Skeletal muscle satellite cell (primary cell): ENCODE measurements at regions not wholly inside any gene's neighbourhood (a gene's known extent, or its start where the extent isn't known, plus 50 kb on each side); places are given as distances from the start of the nearest gene placed in this dataset.
A peak's percentile ranks its signal among the peaks of the same experiment; 100 is the strongest.

Source experiments
- H3K27me3 ChIP-seq: 2 replicates; pipeline ENCODE4 v1.7.0; 2013; ENCODE audit warnings: low read length; ENCODE audit not compliant: control insufficient read depth, insufficient read depth
- H3K36me3 ChIP-seq: 2 replicates; pipeline ENCODE4 v1.7.0; 2013; ENCODE audit warnings: mild to moderate bottlenecking, control low read depth, low read length; ENCODE audit not compliant: insufficient read depth
- H3K4me1 ChIP-seq: 2 replicates; pipeline ENCODE4 v1.7.0; 2013; ENCODE audit warnings: low read length; ENCODE audit not compliant: control insufficient read depth, insufficient read depth
- H3K4me2 ChIP-seq: 2 replicates; pipeline ENCODE4 v1.7.0; 2013; ENCODE audit warnings: mild to moderate bottlenecking, low read length
- H3K4me3 ChIP-seq: 2 replicates; pipeline ENCODE4 v1.7.0; 2013; ENCODE audit warnings: low read length
- H3K9ac ChIP-seq: 2 replicates; pipeline ENCODE4 v1.7.0; 2013; ENCODE audit warnings: mild to moderate bottlenecking, low read depth, low read length, moderate library complexity
- H3K9me3 ChIP-seq: replicated peaks from 2 replicates; pipeline ENCODE4 v1.7.0; 2013; ENCODE audit warnings: mild to moderate bottlenecking, control low read depth, low read length

DNA sequence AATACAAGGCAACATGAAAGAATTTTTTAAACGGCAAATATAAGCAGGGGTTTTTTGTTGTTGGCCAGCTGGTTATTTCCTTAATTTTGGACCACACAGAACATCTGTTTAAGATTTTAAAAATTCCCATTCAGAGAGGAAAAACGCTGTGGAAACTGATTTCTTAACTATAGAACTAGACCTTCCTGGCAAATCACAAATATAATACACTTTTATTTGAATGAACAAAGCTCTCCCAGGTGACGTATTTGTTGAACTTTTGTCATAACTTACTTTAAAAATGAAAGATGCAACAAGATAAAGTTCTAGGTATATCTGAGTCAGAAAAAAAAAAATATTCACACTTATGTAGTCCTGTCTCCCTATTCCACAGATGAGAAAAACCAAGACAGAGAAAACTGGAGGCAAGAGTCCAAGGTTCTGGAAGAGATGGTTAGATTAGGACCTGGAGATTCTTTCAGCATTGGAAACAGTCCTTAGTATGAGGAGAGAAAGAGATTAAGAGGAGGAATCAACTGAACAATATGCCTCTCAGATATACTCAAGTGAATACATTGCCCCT, 269.1 kb downstream of the NEBL start:
- Histone ChIP-seq H3K4me1 (peaks cover 25% of the 10 kb centered on the region), H3K9me3 (no peaks in the 10 kb centered on the region), H3K4me3 (no peak overlapping the region), H3K9ac (no peak overlapping the region), H3K36me3 (no peaks in the 10 kb centered on the region), H3K4me2 (no peak overlapping the region), H3K27me3 (no peaks in the 10 kb centered on the region)

DNA sequence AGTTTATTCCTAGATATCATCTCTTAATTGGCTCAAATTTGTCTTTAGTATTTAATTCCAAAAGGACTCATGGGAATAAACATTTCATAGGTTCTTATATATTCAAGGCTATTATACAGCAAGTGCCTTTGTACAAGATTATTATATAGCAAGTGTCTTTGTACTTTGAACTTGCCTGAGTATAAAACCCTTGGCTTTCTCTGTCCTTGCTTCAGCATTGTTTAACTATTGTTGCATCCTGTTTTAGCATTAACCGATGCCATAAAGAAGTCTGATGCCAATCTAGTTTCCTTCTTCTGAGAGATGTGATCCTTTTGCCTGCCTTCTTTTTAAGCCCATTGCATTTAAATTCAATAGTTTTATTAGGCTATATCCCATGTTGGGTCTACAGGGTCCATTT, 270.0 kb downstream of the NEBL start:
- peaks cover 32% of the 10 kb centered on the region for H3K4me1 ChIP-seq
- H3K4me3 ChIP-seq = no peak overlapping the region
- no peak overlapping the region for H3K4me2 ChIP-seq
- H3K9ac ChIP-seq = no peak overlapping the region
- no peaks in the 10 kb centered on the region for H3K9me3 ChIP-seq
- no peaks in the 10 kb centered on the region for H3K27me3 ChIP-seq
- H3K36me3 ChIP-seq = no peaks in the 10 kb centered on the region

DNA sequence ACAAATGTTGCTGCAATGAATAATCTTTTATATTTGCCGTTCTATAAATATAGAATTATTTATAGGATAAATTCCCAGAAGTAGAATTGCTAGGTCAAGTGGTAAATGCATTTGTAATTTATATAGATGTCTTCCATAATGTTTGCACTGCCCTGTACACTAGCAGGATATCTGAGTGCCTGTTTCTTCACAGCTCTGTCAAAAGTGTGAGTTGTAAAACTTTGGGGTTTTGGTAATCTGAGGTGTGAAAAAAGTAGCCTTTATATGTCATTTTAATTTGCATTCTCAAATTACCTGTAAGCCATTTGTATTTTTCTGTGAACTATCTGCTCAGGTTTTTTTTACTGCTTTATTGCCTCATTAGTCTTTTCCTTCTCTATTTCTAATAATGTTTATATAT, 271.2 kb downstream of the NEBL start:
- no peaks in the 10 kb centered on the region for H3K27me3 ChIP-seq
- H3K4me1 ChIP-seq = peaks cover 32% of the 10 kb centered on the region
- H3K36me3 ChIP-seq = no peaks in the 10 kb centered on the region
- H3K9ac ChIP-seq = no peak overlapping the region
- no peak overlapping the region for H3K4me3 ChIP-seq
- no peaks in the 10 kb centered on the region for H3K9me3 ChIP-seq
- no peak overlapping the region for H3K4me2 ChIP-seq

GRCh38 chr10:20624642-20625041, 272.5 kb downstream of the NEBL start:
- no peak overlapping the region for H3K4me3 ChIP-seq
- peaks cover 29% of the 10 kb centered on the region for H3K4me1 ChIP-seq
- no peaks in the 10 kb centered on the region for H3K9me3 ChIP-seq

DNA sequence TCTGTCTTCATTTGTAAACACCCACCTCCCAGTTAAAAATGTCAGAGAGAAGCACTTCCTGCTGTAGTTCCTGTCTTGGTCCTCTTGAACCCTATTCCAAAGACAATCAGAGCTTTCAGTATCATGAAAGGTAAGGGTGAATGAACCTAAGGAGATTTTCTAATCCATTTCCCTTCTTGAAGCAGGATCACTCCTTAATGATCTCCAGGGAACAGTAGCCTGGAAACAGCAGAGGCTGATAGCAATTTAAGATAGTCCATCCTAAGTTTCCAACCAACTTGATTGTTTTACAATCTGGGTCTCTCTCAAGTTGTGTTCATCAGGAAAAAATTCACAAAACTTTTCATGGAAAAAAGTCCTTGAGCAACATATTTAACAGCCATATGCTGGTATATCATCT, 273.6 kb downstream of the NEBL start:
- Histone ChIP-seq H3K27me3 (no peaks in the 10 kb centered on the region), H3K4me3 (no peak overlapping the region), H3K9me3 (no peaks in the 10 kb centered on the region), H3K36me3 (no peaks in the 10 kb centered on the region), H3K4me2 (peak overlapping the region; percentile 46), H3K4me1 (peaks cover 29% of the 10 kb centered on the region), H3K9ac (peak overlapping the region; percentile 59)

More at GRCh38 chr10:20624642-20625041, 272.5 kb downstream of the NEBL start:
- H3K9ac ChIP-seq = no peak overlapping the region
- H3K27me3 ChIP-seq = no peaks in the 10 kb centered on the region
- H3K4me2 ChIP-seq = no peak overlapping the region
- H3K36me3 ChIP-seq = no peaks in the 10 kb centered on the region

DNA sequence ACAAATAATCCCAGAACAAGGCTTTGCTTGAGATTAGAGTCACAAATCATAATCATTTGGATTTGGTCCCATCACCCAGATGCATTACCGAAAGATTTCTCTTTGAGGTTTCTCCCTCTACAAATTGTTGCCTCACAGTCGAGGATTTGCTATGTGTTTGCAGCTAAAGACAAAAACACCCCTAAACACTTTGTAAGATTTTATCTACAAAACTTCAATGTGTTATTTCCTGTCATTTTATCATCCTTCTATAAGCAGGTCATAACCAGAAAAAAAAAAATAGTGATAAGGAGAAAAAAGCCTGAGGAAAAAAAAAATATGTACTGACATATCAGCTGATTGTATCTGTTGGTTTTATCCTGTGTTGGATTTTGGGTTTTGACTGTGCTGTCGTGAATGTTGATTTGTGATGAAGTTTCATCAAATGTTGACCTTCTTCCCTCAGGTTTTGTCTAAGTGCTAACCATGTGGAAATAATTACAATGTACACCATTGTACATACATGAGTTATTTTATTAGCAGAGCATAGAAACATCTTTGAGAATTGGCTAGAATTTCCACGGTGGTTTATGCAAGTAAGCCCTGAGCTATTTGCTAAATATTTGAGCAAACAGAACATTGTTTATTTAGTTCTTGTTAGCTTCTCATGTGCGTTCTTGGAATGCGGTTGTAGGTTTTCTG, 274.4 kb downstream of the NEBL start:
- H3K9ac ChIP-seq = peak overlapping the region; percentile 59
- H3K36me3 ChIP-seq = no peaks in the 10 kb centered on the region
- H3K4me3 ChIP-seq = no peak overlapping the region
- no peaks in the 10 kb centered on the region for H3K9me3 ChIP-seq
- peaks cover 29% of the 10 kb centered on the region for H3K4me1 ChIP-seq
- H3K27me3 ChIP-seq = no peaks in the 10 kb centered on the region
- H3K4me2 ChIP-seq = peak overlapping the region; percentile 46

DNA sequence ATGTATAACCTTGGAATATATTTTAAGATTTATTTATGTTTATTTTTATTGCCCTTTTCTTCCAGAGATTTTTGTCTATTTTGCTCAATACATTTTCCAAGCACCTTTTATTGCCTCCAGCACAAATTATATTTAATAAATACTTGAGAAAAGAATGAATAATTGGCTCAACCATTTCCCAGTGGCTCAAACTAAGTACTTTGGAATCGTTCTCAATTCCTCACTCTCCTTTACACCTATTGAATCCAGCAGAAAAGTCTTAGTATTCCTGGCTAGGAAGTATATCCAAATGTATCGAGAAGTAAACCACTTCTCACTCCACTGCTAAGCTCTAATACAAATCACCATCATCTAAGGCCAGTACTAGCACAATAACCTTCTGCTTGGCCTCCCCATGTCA, 276.1 kb downstream of the NEBL start:
- Histone ChIP-seq H3K36me3 (no peaks in the 10 kb centered on the region), H3K9ac (no peak overlapping the region), H3K9me3 (no peaks in the 10 kb centered on the region), H3K27me3 (no peaks in the 10 kb centered on the region), H3K4me3 (no peak overlapping the region), H3K4me2 (no peak overlapping the region), H3K4me1 (peaks cover 29% of the 10 kb centered on the region)

DNA sequence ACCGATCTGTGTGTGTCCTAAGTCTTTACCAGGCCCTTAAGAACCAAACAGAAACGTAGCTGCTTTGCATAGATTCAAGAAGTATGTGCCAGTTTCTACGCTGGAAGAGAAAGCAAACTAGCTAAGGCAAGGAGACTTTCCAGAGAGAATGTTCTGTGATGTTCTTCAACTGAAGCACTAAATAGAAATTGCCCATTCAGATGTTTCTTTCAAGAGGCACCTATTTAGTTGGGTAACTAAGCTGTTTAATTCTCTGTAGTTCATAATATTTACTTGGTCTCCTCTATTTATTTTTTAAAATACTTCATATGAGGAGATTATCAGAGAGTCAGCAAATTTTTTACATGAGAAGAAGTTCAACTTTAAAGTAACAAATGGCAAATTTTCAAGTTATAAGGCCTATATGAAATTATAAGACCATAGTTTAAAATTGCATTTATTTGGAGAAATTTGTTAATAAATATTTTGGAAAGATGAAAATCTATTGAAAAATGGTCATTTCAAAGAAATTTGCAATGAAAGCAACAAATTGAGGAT, 279.0 kb downstream of the NEBL start:
- no peak overlapping the region for H3K4me2 ChIP-seq
- H3K4me1 ChIP-seq = peaks cover 8% of the 10 kb centered on the region
- H3K9ac ChIP-seq = no peak overlapping the region
- no peaks in the 10 kb centered on the region for H3K36me3 ChIP-seq
- H3K27me3 ChIP-seq = no peaks in the 10 kb centered on the region
- no peaks in the 10 kb centered on the region for H3K9me3 ChIP-seq
- no peak overlapping the region for H3K4me3 ChIP-seq

GRCh38 chr10:20616918-20617810, 279.9 kb downstream of the NEBL start:
- Histone ChIP-seq H3K4me3 (no peak overlapping the region), H3K9me3 (no peaks in the 10 kb centered on the region), H3K9ac (no peak overlapping the region), H3K36me3 (no peaks in the 10 kb centered on the region), H3K4me1 (no peaks in the 10 kb centered on the region), H3K4me2 (no peak overlapping the region), H3K27me3 (no peaks in the 10 kb centered on the region)

DNA sequence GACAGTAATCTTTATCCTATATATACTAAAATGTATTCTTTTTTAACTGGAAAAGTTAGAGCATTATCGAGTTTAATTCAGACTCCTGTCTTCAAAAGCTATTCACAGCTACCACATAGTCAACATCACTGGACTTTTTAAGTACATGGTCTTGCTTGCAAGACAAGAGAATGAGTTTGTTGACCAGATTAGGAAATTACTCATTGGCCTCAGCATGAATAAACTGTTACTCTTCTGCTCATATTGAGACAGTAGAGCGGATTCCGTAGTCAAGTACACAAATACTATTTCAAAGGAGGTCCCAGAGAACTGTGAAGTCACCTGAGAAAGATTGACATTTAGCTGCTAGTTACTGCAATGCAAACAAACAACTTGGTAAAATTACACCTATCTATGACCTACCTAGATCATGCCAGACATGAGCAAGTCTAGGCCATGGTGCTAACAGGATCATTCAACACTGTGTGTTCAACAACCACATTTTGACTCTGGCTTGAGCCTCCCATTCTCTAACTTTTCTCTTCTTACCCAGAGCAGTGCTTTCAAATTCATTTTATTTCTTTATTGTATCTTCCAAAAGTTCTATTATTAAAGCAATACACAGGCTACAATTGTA, 280.9 kb downstream of the NEBL start:
- Histone ChIP-seq H3K4me3 (no peak overlapping the region), H3K4me2 (no peak overlapping the region), H3K9me3 (no peaks in the 10 kb centered on the region), H3K4me1 (no peaks in the 10 kb centered on the region), H3K36me3 (no peaks in the 10 kb centered on the region), H3K27me3 (no peaks in the 10 kb centered on the region), H3K9ac (no peak overlapping the region)

DNA sequence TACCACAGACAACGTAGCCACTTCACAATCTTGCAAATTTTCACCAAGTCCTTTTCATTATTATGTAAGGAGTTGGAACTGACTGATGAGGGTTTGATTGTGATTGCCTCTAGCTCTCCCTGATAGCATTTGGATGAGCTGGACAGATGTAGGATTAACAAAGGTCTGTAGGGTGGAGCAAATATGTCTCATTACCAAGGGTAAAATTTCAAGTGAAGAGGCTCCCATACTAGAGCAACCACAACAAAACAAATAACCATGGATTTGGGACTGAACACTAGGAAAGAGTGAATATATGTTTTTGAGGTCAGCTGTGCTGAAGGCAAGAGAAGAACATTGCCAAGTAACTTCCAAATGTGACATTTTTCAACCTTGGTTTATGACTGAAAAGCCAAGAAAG, 281.7 kb downstream of the NEBL start:
- H3K9me3 ChIP-seq = no peaks in the 10 kb centered on the region
- no peaks in the 10 kb centered on the region for H3K36me3 ChIP-seq
- no peaks in the 10 kb centered on the region for H3K27me3 ChIP-seq
- no peaks in the 10 kb centered on the region for H3K4me1 ChIP-seq
- H3K9ac ChIP-seq = no peak overlapping the region
- no peak overlapping the region for H3K4me2 ChIP-seq
- no peak overlapping the region for H3K4me3 ChIP-seq
